Dermis blood vessel endothelial cell (primary cell): ENCODE measurements at regions not wholly inside any gene's neighbourhood (a gene's known extent, or its start where the extent isn't known, plus 50 kb on each side); places are given as distances from the start of the nearest gene placed in this dataset.
"Not testable (repeated sequence)": the region's sequence is repeated elsewhere in the genome, so short reads cannot be mapped to it uniquely, and the experiment has no call there.

ENCODE experiments used
- DNase-seq: peaks from one replicate; pipeline ENCODE4 v3.0.0; 2010

DNA sequence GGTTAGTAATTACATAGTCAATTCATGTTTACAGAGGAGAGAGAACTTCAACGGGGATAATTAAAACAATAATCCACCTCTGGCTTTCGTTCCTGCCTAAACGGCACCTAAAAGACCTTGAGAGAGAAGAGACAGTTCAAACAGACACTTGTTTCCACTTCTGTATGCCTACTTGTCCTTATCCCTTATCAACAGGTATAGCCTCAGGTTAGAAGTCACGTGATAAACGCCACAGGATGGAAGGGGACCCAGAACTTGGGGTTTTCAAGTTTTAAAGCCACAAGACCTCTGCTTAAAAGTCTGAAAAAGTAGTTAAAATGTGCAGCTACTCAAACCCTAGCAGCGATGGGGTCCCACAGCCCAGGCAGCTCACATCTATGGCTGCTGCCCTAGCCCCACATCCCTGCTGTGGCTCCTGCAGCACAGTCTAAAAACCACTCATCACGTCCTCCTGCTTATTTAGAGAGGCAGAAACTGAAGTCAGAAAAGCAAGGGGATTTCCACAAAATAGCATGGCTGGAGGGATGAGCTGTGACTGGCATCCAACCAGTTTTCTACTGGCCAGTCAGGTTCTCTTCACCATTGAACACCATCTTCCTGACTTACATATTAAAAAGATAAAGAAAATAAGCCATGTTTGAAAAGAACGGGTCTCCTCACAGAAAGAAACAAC lies 51.2 kb upstream of the SEC16B start:
- DNase-seq = no peak

DNA sequence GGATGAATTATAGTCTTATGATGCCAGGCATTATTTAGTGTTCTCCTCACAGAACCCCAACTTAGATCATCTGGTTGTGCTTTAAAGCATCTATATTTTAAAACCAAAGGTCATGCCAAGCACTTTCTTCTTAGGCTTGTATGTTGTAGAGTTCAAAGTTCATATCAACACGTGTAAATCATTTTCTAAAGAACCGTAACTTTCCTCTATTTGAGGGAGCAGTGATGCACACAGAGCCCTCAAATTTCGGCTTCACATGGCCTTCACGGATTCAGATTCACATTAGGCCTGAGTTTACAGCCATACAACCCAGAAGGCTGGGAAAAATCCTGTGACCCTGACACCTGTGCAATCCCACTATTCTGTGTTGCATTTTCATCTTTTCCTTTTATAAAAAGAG lies 52.1 kb upstream of the SEC16B start:
- no peak for DNase-seq

DNA sequence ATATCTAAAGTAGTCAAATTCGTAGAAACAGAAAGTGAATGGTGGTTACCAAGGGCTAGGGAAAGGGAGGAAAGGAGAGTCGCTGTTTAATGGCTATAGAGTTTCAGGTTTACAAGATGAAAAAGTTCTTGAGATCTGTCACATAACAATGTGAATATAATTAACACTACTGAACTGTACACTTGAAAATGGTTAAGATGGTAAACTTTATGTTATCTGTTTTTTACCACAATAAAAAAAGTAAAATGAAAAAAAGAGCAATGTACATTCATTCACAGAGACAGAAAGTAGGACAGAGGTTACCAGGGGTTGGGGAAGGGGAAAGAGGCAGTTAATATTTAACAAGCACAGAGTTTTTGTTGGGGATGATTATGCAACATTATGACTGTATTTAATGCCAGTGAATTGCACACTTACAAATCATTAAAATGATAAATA lies 53.3 kb upstream of the SEC16B start:
- DNase-seq = no peak

DNA sequence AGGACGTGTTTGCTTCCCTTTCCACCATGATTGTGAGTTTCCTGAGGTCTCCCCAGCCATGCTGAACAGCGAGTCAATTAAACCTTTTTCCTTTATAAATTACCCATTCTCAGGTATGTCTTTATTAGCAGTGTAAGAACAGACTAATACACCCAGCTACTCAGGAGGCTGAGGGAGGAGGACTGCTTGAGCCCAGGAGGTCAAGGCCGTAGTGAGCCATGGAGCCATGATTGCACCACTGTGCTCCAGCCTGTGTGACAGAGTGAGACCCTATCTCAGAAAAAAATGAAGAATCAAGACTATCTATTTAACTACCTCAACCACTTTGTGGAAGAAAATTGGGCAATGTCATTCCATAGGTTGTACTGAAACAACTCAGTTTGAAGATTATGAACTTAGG lies 54.6 kb upstream of the SEC16B start:
- no peak for DNase-seq

GRCh38 chr1:178025613-178026356 lies 55.9 kb upstream of the SEC16B start:
- no peak for DNase-seq

- DNase-seq = no peak
Measured at GRCh38 chr1:178028841-178029481, 59.1 kb upstream of the SEC16B start.

GRCh38 chr1:178030467-178030866 lies 60.6 kb upstream of the SEC16B start:
- no peak for DNase-seq

GRCh38 chr1:178031856-178032320 lies 62.0 kb upstream of the RASAL2 start:
- peak; percentile 96 for DNase-seq

DNA sequence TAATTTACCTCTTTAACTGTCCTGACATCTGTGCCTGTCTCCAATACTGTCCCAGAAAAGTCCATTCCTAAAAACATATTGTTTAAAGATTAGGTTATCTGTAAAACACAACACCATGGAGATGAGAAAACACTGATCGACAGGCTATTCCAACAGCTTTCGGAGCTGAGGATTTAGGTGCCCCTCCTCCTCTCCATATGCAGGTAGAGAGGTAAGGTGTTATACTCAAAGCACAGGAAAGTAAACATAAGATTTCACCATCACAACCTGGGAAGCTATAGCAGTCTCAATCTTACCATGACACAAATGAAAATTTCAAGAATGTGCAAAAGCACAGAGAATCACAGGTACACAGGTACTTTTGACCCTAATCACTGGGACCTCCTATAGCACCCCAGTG lies 60.9 kb upstream of the RASAL2 start:
- DNase-seq = no peak

GRCh38 chr1:178034676-178035075 lies 59.2 kb upstream of the RASAL2 start:
- DNase-seq = no peak

DNA sequence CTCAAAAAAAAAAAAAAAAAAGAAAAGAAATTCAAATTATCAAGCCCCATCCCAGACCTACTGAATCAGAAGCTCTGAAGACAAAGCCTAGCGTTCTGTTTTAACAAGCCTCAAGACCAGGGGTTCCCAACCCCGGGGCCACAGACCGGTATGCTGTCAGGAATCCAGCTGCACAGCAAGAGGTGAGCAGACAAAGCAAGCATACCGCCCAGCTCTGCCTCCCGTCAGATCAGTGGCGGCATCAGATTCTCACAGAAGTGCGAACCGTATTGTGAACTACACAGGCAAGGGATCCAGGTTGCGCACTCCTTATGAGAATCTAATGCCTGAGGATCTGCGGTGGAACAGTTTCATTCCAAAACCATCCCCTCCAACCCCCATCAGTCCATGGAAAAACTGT lies 57.8 kb upstream of the RASAL2 start:
- DNase-seq = no peak

DNA sequence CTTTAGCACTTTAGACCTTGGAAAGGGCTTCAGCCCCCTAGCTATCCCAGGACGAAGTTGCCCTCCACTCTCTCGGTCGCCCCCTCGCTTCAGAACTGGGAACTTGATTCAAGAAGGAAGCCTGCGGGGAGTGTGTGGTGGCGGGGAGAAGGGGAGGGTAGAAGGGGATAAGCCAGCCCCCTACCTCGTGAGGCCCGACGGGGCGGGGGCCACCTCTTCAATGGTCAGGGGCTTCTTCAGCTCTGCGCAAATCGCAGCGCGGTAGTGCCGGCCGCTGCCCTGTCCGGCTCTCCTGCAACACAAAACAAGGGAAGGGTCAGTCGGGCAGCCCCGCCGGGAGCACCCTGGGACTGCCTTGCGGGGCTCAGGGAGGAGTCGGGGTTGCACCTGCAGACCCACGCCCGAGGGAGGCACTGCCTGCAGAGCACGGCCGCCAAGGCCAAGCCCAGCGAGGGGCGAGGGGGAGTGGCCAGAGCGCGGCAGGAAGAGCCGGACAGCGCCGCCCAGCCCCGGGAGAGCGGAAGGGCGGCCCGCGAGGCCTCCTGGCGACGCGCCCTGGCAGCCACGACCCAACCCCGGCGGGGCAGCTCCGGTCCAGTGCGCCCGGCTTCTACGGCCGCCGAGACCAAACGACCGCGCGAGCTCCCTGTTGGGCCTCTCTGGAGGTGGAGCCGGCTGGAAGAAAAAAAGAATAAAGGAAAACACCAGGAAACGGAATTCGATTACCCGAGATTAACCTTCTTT lies 56.2 kb upstream of the RASAL2 start:
- peak; percentile 84 for DNase-seq

DNA sequence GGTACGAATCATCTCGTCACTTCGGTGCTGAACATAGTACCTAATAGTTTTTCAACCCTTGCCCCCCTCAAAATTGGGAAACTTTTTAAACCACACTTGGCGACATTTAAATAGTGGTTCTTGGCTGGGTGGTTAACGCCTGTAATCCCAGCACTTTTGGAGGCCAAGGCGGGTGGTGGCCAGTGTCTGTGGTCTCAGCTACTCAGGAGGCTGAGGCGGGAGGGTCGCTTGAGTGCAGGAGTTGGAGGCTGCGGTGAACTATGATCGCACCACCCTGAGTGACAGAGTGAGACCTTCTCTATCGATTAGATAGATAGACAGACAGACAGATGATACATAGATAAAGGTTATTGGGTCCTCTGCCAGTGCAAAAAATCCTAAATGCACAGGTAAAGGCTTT lies 55.5 kb upstream of the RASAL2 start:
- no peak for DNase-seq

- DNase-seq = no peak
Measured at GRCh38 chr1:178039891-178040290, 54.0 kb upstream of the RASAL2 start.

DNA sequence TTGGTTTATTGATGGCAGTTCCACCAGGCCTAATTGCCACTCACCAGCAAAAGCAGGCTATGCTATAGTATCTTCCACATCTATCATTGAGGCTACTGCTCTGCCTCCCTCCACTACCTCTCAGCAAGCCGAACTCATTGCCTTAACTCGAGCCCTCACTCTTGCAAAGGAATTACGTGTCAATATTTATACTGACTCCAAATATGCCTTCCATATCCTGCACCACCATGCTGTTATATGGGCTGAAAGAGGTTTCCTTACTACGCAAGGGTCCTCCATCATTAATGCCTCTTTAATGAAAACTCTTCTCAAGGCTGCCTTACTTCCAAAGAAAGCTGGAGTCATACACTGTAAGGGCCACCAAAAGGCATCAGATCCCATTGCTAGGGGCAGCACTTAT lies 50.0 kb upstream of the RASAL2 start:
- not testable (repeated sequence) for DNase-seq
